ENCODE measurements at regions not wholly inside any gene's neighbourhood (a gene's known extent, or its start where the extent isn't known, plus 50 kb on each side); places are given as distances from the start of the nearest gene placed in this dataset.

DNA sequence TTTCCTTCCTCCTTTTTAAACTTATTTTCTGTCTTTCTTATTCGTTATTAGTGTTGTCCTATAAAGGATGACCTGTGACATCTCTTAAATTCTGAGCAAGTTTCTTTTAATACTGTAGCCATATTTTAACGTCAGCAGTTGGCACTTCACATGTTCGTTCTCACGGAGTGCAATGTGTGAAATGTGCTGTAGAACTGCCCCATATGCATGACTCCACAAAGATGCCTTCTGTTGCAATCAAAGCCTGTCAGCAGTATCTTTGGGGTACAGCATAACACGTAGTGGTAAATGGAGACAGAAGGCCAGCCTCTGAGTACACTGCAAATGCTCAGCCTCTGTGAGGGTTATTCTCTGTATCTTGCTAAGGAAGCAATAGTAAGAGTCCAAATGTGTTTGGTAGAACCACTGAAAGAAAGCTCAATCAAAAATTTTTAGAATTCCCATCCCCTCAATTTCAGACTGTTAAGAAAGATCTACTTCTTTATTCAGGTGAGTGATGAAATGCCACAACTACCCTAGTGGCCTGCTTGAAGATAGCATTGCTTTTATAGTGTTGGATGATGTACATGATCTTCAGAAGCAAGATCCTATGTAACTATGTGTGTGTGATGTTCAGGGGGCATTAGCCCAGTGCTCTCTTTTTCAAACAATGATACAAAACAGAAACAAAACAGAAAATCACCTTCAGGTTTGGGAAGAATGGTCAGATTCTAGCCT, 277.7 kb downstream of the TMEM167A start:
- no peak overlapping the region for H3K4me3 Mint-ChIP-seq
- DNase-seq: no peak
- H3K36me3 Mint-ChIP-seq: no peaks in the 10 kb centered on the region
- no peaks in the 10 kb centered on the region for H3K4me1 Mint-ChIP-seq
- H3K27ac Mint-ChIP-seq: no peak overlapping the region
- H3K9me3 Mint-ChIP-seq: no peaks in the 10 kb centered on the region
- H3K27me3 Mint-ChIP-seq: no peaks in the 10 kb centered on the region

DNA sequence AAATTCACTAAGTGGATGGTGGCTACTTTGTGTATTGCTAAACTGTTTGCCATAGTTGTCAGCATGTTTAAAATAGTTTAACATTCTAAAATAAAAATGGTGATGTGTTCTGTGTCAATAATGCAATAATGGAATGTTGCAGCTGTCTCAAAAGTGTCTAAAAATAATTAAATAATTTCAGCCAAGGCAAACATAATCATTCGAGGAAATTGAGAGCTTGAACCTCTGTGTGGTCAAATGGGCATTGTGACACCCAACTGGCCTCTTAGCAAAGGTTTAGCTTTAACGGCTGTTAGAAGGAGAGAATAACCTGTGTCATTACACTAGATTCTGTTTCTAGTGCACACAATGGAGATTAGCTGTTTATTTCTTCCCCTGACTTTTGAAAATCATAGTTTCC, 278.5 kb downstream of the TMEM167A start:
- no peaks in the 10 kb centered on the region for H3K27me3 Mint-ChIP-seq
- H3K9me3 Mint-ChIP-seq: no peaks in the 10 kb centered on the region
- no peak overlapping the region for H3K4me3 Mint-ChIP-seq
- no peaks in the 10 kb centered on the region for H3K36me3 Mint-ChIP-seq
- no peak for DNase-seq
- no peaks in the 10 kb centered on the region for H3K4me1 Mint-ChIP-seq
- H3K27ac Mint-ChIP-seq: no peak overlapping the region

GRCh38 chr5:82796643-82797416, 280.4 kb downstream of the TMEM167A start:
- Mint-ChIP-seq H3K4me1 (no peaks in the 10 kb centered on the region), H3K36me3 (no peaks in the 10 kb centered on the region), H3K27ac (no peak overlapping the region), H3K9me3 (no peaks in the 10 kb centered on the region), H3K27me3 (no peaks in the 10 kb centered on the region), H3K4me3 (no peak overlapping the region)
- no peak for DNase-seq

DNA sequence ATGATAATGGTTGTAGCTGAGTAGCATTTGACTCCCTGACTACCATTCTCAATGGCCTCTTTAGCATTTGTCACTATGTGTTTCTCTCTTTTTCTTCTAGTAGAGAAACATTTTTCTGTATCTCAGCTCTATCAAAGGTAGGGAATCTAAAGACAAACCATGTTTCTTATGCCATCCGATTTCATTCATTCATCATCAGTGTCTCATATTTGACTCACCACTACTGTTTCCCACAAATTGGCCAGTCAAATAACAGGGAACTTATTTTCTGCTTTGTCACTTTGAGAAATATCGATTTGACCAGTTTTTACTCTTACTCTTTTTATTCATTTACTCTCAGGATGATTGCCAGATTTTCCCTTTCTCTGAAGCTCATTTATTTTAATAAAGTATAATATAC, 282.3 kb downstream of the TMEM167A start:
- no peaks in the 10 kb centered on the region for H3K9me3 Mint-ChIP-seq
- H3K27me3 Mint-ChIP-seq: no peaks in the 10 kb centered on the region
- H3K4me1 Mint-ChIP-seq: no peaks in the 10 kb centered on the region
- no peak overlapping the region for H3K27ac Mint-ChIP-seq
- H3K36me3 Mint-ChIP-seq: no peaks in the 10 kb centered on the region
- DNase-seq: no peak
- H3K4me3 Mint-ChIP-seq: no peak overlapping the region

DNA sequence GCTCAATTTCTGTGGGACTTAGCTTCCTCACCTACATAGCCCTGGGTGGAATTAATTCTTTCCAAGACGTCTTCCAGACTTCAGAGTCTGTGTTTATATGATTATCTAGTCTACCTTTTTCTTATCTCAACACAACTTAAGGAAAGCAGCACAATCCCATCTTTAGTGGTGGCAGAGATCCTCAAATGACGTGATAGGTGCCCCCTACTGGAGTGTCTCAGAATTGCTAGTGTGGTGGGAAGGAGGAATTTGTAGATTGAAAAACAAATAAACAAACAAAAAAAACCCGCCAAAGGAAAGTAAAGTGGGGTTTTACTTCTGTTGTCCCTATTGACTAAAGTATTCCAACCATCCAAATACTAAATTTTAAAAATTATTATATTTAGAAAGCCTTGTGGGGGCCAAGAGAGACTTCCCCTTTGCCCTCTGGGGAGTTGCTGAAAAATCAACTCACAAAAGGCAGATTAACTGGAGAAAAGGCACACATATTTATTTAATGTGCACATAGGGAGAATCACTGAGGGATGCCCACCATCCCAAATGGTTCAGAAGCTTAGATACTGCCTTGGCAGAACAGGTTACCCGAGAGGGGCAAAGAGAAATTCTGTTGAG, 283.3 kb downstream of the TMEM167A start:
- Mint-ChIP-seq H3K27me3 (no peaks in the 10 kb centered on the region), H3K27ac (no peak overlapping the region), H3K36me3 (no peaks in the 10 kb centered on the region), H3K4me3 (no peak overlapping the region), H3K9me3 (no peaks in the 10 kb centered on the region), H3K4me1 (no peaks in the 10 kb centered on the region)
- peak; percentile 26 for DNase-seq

DNA sequence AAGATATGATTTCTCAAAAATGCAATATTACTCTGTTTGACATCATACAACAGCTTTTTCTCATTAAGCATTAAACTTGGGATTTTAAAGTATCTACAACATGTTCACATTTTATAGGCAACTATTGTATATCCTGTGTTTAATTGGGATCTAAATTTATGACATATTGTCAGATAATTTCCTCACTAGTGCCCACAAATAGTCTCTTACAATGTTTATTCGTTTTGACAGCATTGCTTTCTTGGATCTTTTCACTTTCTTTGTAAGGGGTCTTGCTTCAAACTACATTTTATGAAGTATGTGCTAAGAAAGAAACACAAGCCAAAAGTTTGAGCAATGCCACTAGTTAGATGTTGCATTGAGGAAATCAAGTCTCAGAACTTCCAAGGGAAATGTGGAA, 285.1 kb downstream of the TMEM167A start:
- DNase-seq: no peak
- H3K27ac Mint-ChIP-seq: no peak overlapping the region
- no peaks in the 10 kb centered on the region for H3K27me3 Mint-ChIP-seq
- no peak overlapping the region for H3K4me3 Mint-ChIP-seq
- H3K36me3 Mint-ChIP-seq: no peaks in the 10 kb centered on the region
- H3K9me3 Mint-ChIP-seq: no peaks in the 10 kb centered on the region
- no peaks in the 10 kb centered on the region for H3K4me1 Mint-ChIP-seq

GRCh38 chr5:82789095-82789494, 288.1 kb downstream of the TMEM167A start:
- no peaks in the 10 kb centered on the region for H3K36me3 Mint-ChIP-seq
- no peaks in the 10 kb centered on the region for H3K27me3 Mint-ChIP-seq
- no peaks in the 10 kb centered on the region for H3K4me1 Mint-ChIP-seq
- no peak overlapping the region for H3K27ac Mint-ChIP-seq
- DNase-seq: no peak
- H3K9me3 Mint-ChIP-seq: no peaks in the 10 kb centered on the region
- no peak overlapping the region for H3K4me3 Mint-ChIP-seq

GRCh38 chr5:82786748-82787147, 290.4 kb downstream of the TMEM167A start:
- Mint-ChIP-seq H3K4me1 (no peaks in the 10 kb centered on the region), H3K9me3 (no peaks in the 10 kb centered on the region), H3K27ac (no peak overlapping the region), H3K36me3 (no peaks in the 10 kb centered on the region), H3K4me3 (no peak overlapping the region), H3K27me3 (no peaks in the 10 kb centered on the region)
- no peak for DNase-seq

GRCh38 chr5:82785882-82786509, 291.2 kb downstream of the TMEM167A start:
- Mint-ChIP-seq H3K4me1 (no peaks in the 10 kb centered on the region), H3K27me3 (no peaks in the 10 kb centered on the region), H3K4me3 (no peak overlapping the region), H3K36me3 (no peaks in the 10 kb centered on the region), H3K27ac (no peak overlapping the region), H3K9me3 (no peaks in the 10 kb centered on the region)
- DNase-seq: no peak

DNA sequence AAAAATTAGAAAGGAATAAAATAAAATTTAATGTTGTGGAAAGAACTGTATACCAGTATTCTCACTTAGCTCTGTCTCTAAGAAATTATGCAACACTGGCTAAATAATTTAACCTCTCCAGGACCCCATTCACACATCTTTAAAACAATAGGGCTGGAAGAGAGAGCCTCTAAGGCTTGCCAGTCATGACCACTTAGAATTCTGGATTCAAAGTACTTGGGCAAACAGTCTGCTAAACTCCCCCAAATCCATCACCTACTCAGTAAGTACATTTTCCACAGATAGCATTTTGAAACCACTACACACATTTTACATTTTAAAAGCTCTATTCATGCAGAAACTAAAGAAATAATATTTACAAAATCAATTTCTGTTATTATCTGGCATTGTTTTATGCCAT, 291.7 kb downstream of the TMEM167A start:
- Mint-ChIP-seq H3K4me3 (no peak overlapping the region), H3K27ac (no peak overlapping the region), H3K9me3 (no peaks in the 10 kb centered on the region), H3K36me3 (no peaks in the 10 kb centered on the region), H3K4me1 (no peaks in the 10 kb centered on the region), H3K27me3 (no peaks in the 10 kb centered on the region)
- DNase-seq: no peak

DNA sequence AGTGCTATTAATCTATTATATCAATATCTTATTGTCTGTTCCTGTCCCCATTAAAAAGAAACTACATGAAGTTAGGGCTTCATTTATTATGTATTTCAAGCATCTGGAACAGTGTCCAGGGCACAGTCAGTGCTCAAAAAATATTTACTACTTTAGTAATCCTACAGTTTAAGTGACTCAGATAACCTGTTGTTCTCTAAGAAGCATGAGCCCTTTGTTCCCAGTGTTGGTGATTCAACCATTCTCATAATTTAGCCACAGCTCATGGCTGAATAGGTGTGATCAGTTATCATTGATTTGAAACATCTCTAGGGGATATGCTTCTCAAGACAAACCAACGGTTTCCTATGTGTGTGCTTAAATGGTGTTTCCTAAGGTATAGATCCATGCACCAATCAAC, 292.7 kb downstream of the TMEM167A start:
- no peaks in the 10 kb centered on the region for H3K27me3 Mint-ChIP-seq
- no peaks in the 10 kb centered on the region for H3K4me1 Mint-ChIP-seq
- H3K9me3 Mint-ChIP-seq: no peaks in the 10 kb centered on the region
- no peak overlapping the region for H3K4me3 Mint-ChIP-seq
- H3K36me3 Mint-ChIP-seq: no peaks in the 10 kb centered on the region
- H3K27ac Mint-ChIP-seq: no peak overlapping the region
- DNase-seq: no peak

- no peak overlapping the region for H3K4me3 Mint-ChIP-seq
- no peaks in the 10 kb centered on the region for H3K27me3 Mint-ChIP-seq
- DNase-seq: no peak
- H3K27ac Mint-ChIP-seq: no peak overlapping the region
- no peaks in the 10 kb centered on the region for H3K9me3 Mint-ChIP-seq
- no peaks in the 10 kb centered on the region for H3K36me3 Mint-ChIP-seq
- no peaks in the 10 kb centered on the region for H3K4me1 Mint-ChIP-seq
Observed at GRCh38 chr5:82777106-82777505, 300.1 kb downstream of the TMEM167A start.

DNA sequence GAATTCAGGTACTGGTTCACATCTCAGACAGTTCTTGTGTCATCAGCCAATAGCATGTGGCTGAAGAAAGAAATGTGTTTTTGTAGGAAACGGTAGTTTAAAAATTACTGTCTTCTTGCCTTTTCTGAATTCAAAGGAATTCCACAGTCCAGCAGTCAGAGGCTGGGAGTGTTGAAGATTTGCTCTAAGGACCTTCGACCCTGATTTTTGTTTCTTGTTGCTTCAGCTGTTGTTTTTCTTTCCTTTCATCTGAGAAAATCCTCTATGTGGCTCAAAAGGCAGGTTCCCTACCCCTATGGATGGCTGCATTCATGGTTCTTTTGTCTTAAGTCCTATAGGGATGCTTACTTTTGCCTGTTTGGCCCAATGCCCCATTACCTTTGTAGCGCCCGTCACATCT, 304.9 kb downstream of the TMEM167A start:
- no peak for DNase-seq
- Mint-ChIP-seq H3K36me3 (no peaks in the 10 kb centered on the region), H3K4me3 (no peak overlapping the region), H3K27me3 (no peaks in the 10 kb centered on the region), H3K27ac (no peak overlapping the region), H3K4me1 (no peaks in the 10 kb centered on the region), H3K9me3 (no peaks in the 10 kb centered on the region)

- no peak for DNase-seq
- no peaks in the 10 kb centered on the region for H3K9me3 Mint-ChIP-seq
- no peak overlapping the region for H3K27ac Mint-ChIP-seq
- no peaks in the 10 kb centered on the region for H3K27me3 Mint-ChIP-seq
- no peaks in the 10 kb centered on the region for H3K36me3 Mint-ChIP-seq
- H3K4me1 Mint-ChIP-seq: no peaks in the 10 kb centered on the region
- no peak overlapping the region for H3K4me3 Mint-ChIP-seq
Observed at GRCh38 chr5:82766206-82766605, 311.0 kb downstream of the TMEM167A start.

DNA sequence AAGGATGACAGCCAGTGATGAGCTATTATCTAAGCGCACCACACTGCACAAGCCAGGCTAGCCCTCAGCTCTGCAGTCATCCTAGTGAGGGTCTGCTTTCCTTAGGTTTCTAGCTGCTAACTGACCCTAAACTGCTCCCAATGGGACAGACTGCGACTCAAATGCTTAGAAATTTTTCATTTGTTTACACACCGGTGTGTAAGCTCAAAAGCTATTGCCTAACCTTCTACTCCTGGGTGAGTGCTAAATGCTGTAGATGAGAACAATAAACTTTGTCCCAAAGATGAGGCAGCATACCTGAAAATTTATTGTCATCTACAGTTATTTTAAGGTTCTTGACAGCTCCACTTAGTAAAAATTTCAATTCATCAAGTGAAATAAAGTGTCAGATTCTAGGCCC, 311.4 kb downstream of the TMEM167A start:
- Mint-ChIP-seq H3K27ac (no peak overlapping the region), H3K36me3 (no peaks in the 10 kb centered on the region), H3K4me1 (no peaks in the 10 kb centered on the region), H3K4me3 (no peak overlapping the region), H3K9me3 (no peaks in the 10 kb centered on the region), H3K27me3 (no peaks in the 10 kb centered on the region)
- no peak for DNase-seq
